Glomerular visceral epithelial cell (primary cell): ENCODE measurements at regions not wholly inside any gene's neighbourhood (a gene's known extent, or its start where the extent isn't known, plus 50 kb on each side); places are given as distances from the start of the nearest gene placed in this dataset.
"Not testable (repeated sequence)": the region's sequence is repeated elsewhere in the genome, so short reads cannot be mapped to it uniquely, and the experiment has no call there.

ENCODE experiments used
- DNase-seq: peaks from one replicate; pipeline ENCODE4 v3.0.0-alpha.2; 2016; ENCODE audit errors: extremely low spot score

GRCh38 chr1:106393046-106393445 lies 663.4 kb upstream of the PRMT6 start:
- no peak for DNase-seq

- no peak for DNase-seq
Observed at GRCh38 chr1:106396020-106396419, 660.5 kb upstream of the PRMT6 start.

GRCh38 chr1:106398391-106398790 lies 658.1 kb upstream of the PRMT6 start:
- DNase-seq = no peak

GRCh38 chr1:106406114-106406513 lies 650.4 kb upstream of the PRMT6 start:
- DNase-seq = no peak

- DNase-seq = not testable (repeated sequence)
Observed at GRCh38 chr1:106412321-106412720, 644.2 kb upstream of the PRMT6 start.

- DNase-seq = no peak
Observed at GRCh38 chr1:106435269-106435668, 621.2 kb upstream of the PRMT6 start.

- DNase-seq = peak; percentile 2
Observed at GRCh38 chr1:106439475-106439874, 617.0 kb upstream of the PRMT6 start.

GRCh38 chr1:106447466-106447865 lies 609.0 kb upstream of the PRMT6 start:
- no peak for DNase-seq

- no peak for DNase-seq
Observed at GRCh38 chr1:106456832-106457231, 599.6 kb upstream of the PRMT6 start.

- no peak for DNase-seq
Observed at GRCh38 chr1:106457368-106457767, 599.1 kb upstream of the PRMT6 start.

GRCh38 chr1:106458866-106459265 lies 597.6 kb upstream of the PRMT6 start:
- DNase-seq = no peak

- DNase-seq = no peak
Observed at GRCh38 chr1:106459418-106459817, 597.1 kb upstream of the PRMT6 start.

- DNase-seq = no peak
Observed at GRCh38 chr1:106465666-106466065, 590.8 kb upstream of the PRMT6 start.

GRCh38 chr1:106480629-106481028 lies 575.8 kb upstream of the PRMT6 start:
- no peak for DNase-seq

GRCh38 chr1:106492880-106493279 lies 563.6 kb upstream of the PRMT6 start:
- DNase-seq = no peak

GRCh38 chr1:106494646-106495045 lies 561.8 kb upstream of the PRMT6 start:
- DNase-seq = no peak

GRCh38 chr1:106498238-106498637 lies 558.2 kb upstream of the PRMT6 start:
- no peak for DNase-seq

GRCh38 chr1:106502659-106503058 lies 553.8 kb upstream of the PRMT6 start:
- no peak for DNase-seq

- no peak for DNase-seq
Observed at GRCh38 chr1:106515375-106515774, 541.1 kb upstream of the PRMT6 start.

- DNase-seq = no peak
Observed at GRCh38 chr1:106517224-106517623, 539.2 kb upstream of the PRMT6 start.

GRCh38 chr1:106523497-106523896 lies 533.0 kb upstream of the PRMT6 start:
- DNase-seq = no peak

- no peak for DNase-seq
Observed at GRCh38 chr1:106524631-106525030, 531.8 kb upstream of the PRMT6 start.

- DNase-seq = peak; percentile 44
Observed at GRCh38 chr1:106526650-106527049, 529.8 kb upstream of the PRMT6 start.

- DNase-seq = no peak
Observed at GRCh38 chr1:106534612-106535011, 521.9 kb upstream of the PRMT6 start.

- DNase-seq = peak; percentile 22
Observed at GRCh38 chr1:106536741-106537140, 519.7 kb upstream of the PRMT6 start.
